ENCODE measurements at regions not wholly inside any gene's neighbourhood (a gene's known extent, or its start where the extent isn't known, plus 50 kb on each side); places are given as distances from the start of the nearest gene placed in this dataset.

DNA sequence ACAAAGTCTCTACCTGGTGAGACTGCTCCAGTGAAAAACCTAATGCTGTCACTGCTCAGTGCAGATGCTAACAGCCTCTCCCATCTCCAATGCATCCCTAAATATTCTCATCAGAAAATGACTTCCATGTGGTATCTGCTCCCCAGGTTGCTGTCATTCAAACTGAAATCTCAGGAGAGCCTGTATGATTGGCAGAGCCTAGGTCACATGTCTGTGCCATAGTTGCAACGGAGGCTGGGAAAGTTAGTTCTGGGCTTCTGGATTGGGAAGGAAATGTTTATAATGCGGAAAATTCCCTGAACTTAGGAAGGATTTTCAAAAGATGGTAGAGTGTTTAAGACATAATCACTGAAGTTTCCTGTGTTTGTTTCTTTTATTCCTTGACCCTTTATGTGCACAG lies 206.4 kb upstream of the ZKSCAN2 start:
- DNase-seq (ENCODE audit: low read depth, low spot score): no peak
- TF ChIP-seq, protein P1, sequence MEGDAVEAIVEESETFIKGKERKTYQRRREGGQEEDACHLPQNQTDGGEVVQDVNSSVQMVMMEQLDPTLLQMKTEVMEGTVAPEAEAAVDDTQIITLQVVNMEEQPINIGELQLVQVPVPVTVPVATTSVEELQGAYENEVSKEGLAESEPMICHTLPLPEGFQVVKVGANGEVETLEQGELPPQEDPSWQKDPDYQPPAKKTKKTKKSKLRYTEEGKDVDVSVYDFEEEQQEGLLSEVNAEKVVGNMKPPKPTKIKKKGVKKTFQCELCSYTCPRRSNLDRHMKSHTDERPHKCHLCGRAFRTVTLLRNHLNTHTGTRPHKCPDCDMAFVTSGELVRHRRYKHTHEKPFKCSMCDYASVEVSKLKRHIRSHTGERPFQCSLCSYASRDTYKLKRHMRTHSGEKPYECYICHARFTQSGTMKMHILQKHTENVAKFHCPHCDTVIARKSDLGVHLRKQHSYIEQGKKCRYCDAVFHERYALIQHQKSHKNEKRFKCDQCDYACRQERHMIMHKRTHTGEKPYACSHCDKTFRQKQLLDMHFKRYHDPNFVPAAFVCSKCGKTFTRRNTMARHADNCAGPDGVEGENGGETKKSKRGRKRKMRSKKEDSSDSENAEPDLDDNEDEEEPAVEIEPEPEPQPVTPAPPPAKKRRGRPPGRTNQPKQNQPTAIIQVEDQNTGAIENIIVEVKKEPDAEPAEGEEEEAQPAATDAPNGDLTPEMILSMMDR (IDR thresholded peaks at IDR 0.05; ENCODE audit: insufficient read depth, low read length, missing control alignments): no peak
- POLR2A ChIA-PET: no interaction called here
- no peak overlapping the region for H3K4me3 ChIP-seq (ENCODE audit: low read depth, low read length)
- CTCF ChIA-PET: no interaction called here

DNA sequence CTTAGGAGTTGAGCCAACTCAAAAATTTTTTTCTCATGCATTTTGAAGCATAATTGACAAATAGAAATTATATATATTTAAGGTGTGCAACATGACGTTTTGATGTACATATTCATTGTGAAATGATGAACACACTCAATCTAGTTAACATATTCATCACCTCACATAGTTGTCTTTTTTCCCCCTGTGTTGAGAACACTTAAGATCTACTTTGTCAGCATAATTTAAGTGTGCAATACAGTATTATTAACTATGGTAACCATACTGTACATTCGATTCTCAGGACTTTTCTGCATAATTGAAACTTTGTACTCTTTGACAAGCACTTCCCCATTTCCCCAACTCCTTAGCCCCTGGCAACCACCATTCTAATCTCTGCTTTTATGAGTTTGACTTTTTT lies 192.2 kb upstream of the ZKSCAN2 start:
- CTCF ChIA-PET: no interaction called here
- TF ChIP-seq, protein P1 (IDR thresholded peaks at IDR 0.05; ENCODE audit: insufficient read depth, low read length, missing control alignments): no peak
- POLR2A ChIA-PET: no interaction called here
- DNase-seq (ENCODE audit: low read depth, low spot score): no peak
- H3K4me3 ChIP-seq (ENCODE audit: low read depth, low read length): no peak overlapping the region

DNA sequence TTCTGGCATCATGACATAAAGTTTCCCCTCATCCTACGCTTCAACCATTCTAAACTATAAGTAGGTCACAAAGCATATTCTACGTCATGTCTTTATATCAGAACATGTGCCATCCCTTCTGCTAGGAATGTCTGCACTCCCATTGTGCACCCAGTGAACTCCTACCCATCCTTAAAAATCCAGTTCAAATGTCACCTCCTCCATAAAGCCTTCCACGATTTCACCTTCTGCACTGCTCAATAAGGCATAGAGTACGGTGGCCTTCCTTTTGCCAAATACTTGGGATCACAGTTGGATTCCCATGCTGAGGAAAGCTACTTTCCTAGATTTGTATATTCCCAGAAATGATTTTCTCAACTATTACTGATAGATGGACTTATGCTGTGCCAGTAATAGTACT lies 186.3 kb upstream of the ZKSCAN2 start:
- ChIA-PET POLR2A (no interaction called here), CTCF (no interaction called here)
- TF ChIP-seq, protein P1 (IDR thresholded peaks at IDR 0.05; ENCODE audit: insufficient read depth, low read length, missing control alignments): no peak
- H3K4me3 ChIP-seq (ENCODE audit: low read depth, low read length): no peak overlapping the region
- DNase-seq (ENCODE audit: low read depth, low spot score): no peak

DNA sequence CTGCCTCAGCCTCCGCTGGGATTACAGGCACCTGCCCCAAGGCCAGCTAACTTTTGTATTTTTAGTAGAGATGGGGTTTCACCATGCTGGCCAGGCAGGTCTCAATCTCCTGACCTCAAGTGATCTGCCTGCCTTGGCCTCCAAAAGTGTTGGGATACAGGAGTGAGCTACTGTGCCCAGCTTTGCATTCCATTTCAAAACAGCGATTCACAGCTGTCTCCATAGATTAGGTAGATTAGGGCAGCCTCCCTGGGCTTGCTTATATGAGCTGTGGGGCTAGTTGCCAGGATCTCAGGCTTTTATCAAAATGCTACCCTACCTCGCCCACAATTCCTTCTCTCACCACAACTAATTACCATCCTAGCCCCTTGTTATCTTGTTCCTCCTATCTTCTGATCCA lies 176.4 kb upstream of the ZKSCAN2 start:
- H3K4me3 ChIP-seq (ENCODE audit: low read depth, low read length): no peak overlapping the region
- ChIA-PET POLR2A (no interaction called here), CTCF (no interaction called here)
- no peak for DNase-seq (ENCODE audit: low read depth, low spot score)
- TF ChIP-seq, protein P1 (IDR thresholded peaks at IDR 0.05; ENCODE audit: insufficient read depth, low read length, missing control alignments): no peak

DNA sequence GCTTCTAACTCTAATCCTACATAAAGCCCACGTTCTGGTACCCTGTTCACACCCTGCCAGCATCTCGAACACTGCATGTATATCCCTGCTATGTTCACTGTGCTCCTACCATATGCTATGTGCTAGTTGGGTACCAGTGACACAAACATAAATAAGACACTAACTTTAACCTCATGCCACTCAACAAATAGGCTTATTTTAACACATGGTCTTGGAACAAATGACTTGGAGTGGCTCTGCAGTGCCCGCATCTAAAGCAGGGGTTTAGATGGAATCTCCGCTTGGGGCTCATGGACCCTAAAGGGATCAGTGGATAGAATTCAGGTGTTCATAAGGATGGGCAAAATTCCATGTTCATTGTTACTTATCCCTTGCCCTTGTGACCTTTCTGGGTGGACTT lies 175.7 kb upstream of the ZKSCAN2 start:
- TF ChIP-seq, protein P1 (IDR thresholded peaks at IDR 0.05; ENCODE audit: insufficient read depth, low read length, missing control alignments): no peak
- no peak overlapping the region for H3K4me3 ChIP-seq (ENCODE audit: low read depth, low read length)
- ChIA-PET POLR2A (no interaction called here), CTCF (no interaction called here)
- DNase-seq (ENCODE audit: low read depth, low spot score): no peak

DNA sequence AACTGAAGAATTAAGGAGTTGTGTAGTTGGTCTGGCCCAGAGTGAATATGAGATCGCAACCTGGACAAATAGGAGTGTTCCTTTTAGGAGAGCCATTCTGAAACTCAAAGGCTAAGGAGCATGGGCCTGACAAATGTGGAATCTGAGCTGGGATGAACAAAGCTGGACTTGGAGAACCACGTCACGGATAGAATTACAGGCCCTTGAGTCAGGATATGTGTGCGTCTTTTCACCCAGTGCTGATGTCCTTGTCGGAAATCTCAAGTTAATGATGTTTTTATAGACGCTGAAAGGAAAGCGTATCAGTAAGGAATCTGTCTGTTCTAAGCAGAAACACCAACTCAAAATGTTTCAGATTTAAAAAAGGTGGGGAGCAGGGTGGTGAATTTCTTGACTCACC lies 173.8 kb upstream of the ZKSCAN2 start:
- no peak overlapping the region for H3K4me3 ChIP-seq (ENCODE audit: low read depth, low read length)
- no peak for DNase-seq (ENCODE audit: low read depth, low spot score)
- ChIA-PET POLR2A (no interaction called here), CTCF (no interaction called here)
- TF ChIP-seq, protein P1 (IDR thresholded peaks at IDR 0.05; ENCODE audit: insufficient read depth, low read length, missing control alignments): no peak
